ENCODE measurements at regions not wholly inside any gene's neighbourhood (a gene's known extent, or its start where the extent isn't known, plus 50 kb on each side); places are given as distances from the start of the nearest gene placed in this dataset.

GRCh38 chr4:159443975-159444374 is 341.1 kb downstream of the RAPGEF2 start:
- Histone ChIP-seq H3K23me2 (ENCODE audit: low read depth, low read length) (no peaks in the 10 kb centered on the region), H3K23ac (ENCODE audit: insufficient read length) (no peak overlapping the region), H4K8ac (ENCODE audit: extremely low read depth, insufficient read depth, low read length) (no peak overlapping the region), H2BK12ac (ENCODE audit: low read depth, low read length) (no peak overlapping the region), H2BK20ac (ENCODE audit: low read length) (no peak overlapping the region), H3K4me1 (replicated peaks in 1 of 4; ENCODE audit: control insufficient read depth in 3 of 4, insufficient read depth in 4 of 4, low read length in 3 of 4) (peaks cover 0 to 3% (median 0%) of the 10 kb centered on the region in 4 experiments; a peak in 1 of 7 replicates), H3K4me2 (ENCODE audit: insufficient read depth in 1 of 2, low read depth in 2 of 2, low read length in 2 of 2) (no peak overlapping the region), H3K18ac (ENCODE audit: extremely low read depth, low read length) (no peak overlapping the region), H3K4me3 (ENCODE audit: extremely low read depth in 1 of 4, insufficient read depth in 2 of 4, low read depth in 3 of 4, low read length in 4 of 4) (no peak overlapping the region), H3K9me3 (ENCODE audit: insufficient read depth in 2 of 2, low read depth in 1 of 2, low read length in 1 of 2) (no peaks in the 10 kb centered on the region), H3K9ac (replicated peaks in 1 of 4; ENCODE audit: extremely low read depth in 1 of 4, low read depth in 3 of 4, low read length in 3 of 4) (no peak overlapping the region), H2AFZ (ENCODE audit: low read length) (no peak overlapping the region), H3K79me2 (ENCODE audit: control insufficient read depth in 1 of 2, insufficient read depth in 2 of 2, low read length in 2 of 2) (no peaks in the 10 kb centered on the region), H2BK120ac (replicated peaks; ENCODE audit: low read depth, low read length) (no peak overlapping the region), H3K27ac (ENCODE audit: low read depth, low read length) (no peak overlapping the region), H3K27me3 (replicated peaks in 1 of 4; ENCODE audit: control insufficient read depth in 3 of 4, extremely low read depth in 1 of 4, insufficient read depth in 3 of 4, low read length in 3 of 4) (no peaks in the 10 kb centered on the region), H3K14ac (ENCODE audit: insufficient read length) (no peak overlapping the region), H4K91ac (replicated peaks; ENCODE audit: insufficient read length, low read length) (no peak overlapping the region), H4K5ac (ENCODE audit: insufficient read length, low read depth, low read length) (no peak overlapping the region), H3K4ac (replicated peaks; ENCODE audit: insufficient read length, low read depth, low read length) (no peak overlapping the region), H2BK5ac (ENCODE audit: low read depth, low read length) (no peak overlapping the region), H2BK15ac (ENCODE audit: low read length) (no peak overlapping the region), H3K56ac (replicated peaks; ENCODE audit: insufficient read length, low read depth, low read length) (no peak overlapping the region), H2AK5ac (ENCODE audit: low read depth, low read length) (no peak overlapping the region), H3K36me3 (ENCODE audit: control insufficient read depth in 2 of 4, insufficient read depth in 4 of 4, low read length in 3 of 4) (no peaks in the 10 kb centered on the region), H3K79me1 (ENCODE audit: low read depth, low read length) (no peaks in the 10 kb centered on the region), H4K20me1 (replicated peaks in 1 of 2; ENCODE audit: control insufficient read depth in 1 of 2, insufficient read depth in 2 of 2, low read length in 2 of 2) (no peaks in the 10 kb centered on the region)
- no peak for DNase-seq (ENCODE audit: low read depth in 1 of 2, low spot score in 2 of 2)
- no peak for FAIRE-seq
- ChIA-PET CTCF (ENCODE audit: partially characterized antibody) (interaction anchor here (0.6 to 2.2 kb wide), 7 partner anchors 10 to 241 kb away, joined by 3 to 6 read pairs (median 3); no protein-coding TSS in a partner anchor), POLR2A (ENCODE audit: partially characterized antibody) (no interaction called here)
- WGBS, 2 experiments (ENCODE audit: extremely low coverage in 1 of 2, insufficient coverage in 1 of 2, insufficient read length in 1 of 2, insufficient replicate concordance in 2 of 2, low coverage in 1 of 2, low lambda C conversion rate in 2 of 2, missing lambda C conversion rate in 1 of 2): 93% methylated on average over 3 of the region's 3 CpGs; no CpG with 5 or more reads in 1 of the 2 experiments
- TF ChIP-seq YY1 (IDR thresholded peaks at IDR 0.05; ENCODE audit: low read depth, low read length): no peak
- no peak for TF ChIP-seq RAD21 (IDR thresholded peaks at IDR 0.05 in 1 of 2, conservative IDR thresholded peaks at IDR 0.05 in 1 of 2; ENCODE audit: low read depth in 2 of 2, low read length in 2 of 2)
- TF ChIP-seq KDM4A (IDR thresholded peaks at IDR 0.05; ENCODE audit: low read depth, low read length, severe bottlenecking): no peak
- TF ChIP-seq POLR2A (IDR thresholded peaks at IDR 0.05; ENCODE audit: control extremely low read depth in 1 of 2, low read depth in 2 of 2, low read length in 2 of 2): no peak
- no peak for TF ChIP-seq POU5F1 (IDR thresholded peaks at IDR 0.05; ENCODE audit: low read depth, low read length)
- no peak for TF ChIP-seq POLR2AphosphoS5 (IDR thresholded peaks at IDR 0.05; ENCODE audit: low read depth, low read length)
- TF ChIP-seq BCL11A (IDR thresholded peaks at IDR 0.05; ENCODE audit: low read depth in 2 of 2, low read length in 2 of 2): no peak
- no peak for TF ChIP-seq CHD2 (IDR thresholded peaks at IDR 0.05; ENCODE audit: low read length)
- no peak for TF ChIP-seq CTCF (IDR thresholded peaks at IDR 0.05; ENCODE audit: control extremely low read depth in 1 of 3, insufficient read depth in 1 of 3, low read depth in 1 of 3, low read length in 3 of 3)
- TF ChIP-seq TAF7 (optimal IDR thresholded peaks at IDR 0.05; ENCODE audit: borderline replicate concordance, low read depth, low read length): no peak
- TF ChIP-seq SUZ12 (IDR thresholded peaks at IDR 0.05; ENCODE audit: low read length): no peak
- TF ChIP-seq KDM1A (IDR thresholded peaks at IDR 0.05; ENCODE audit: borderline replicate concordance, low read length): no peak

Data from H1 (cell line).